ENCODE measurements at regions not wholly inside any gene's neighbourhood (a gene's known extent, or its start where the extent isn't known, plus 50 kb on each side); places are given as distances from the start of the nearest gene placed in this dataset.

DNA sequence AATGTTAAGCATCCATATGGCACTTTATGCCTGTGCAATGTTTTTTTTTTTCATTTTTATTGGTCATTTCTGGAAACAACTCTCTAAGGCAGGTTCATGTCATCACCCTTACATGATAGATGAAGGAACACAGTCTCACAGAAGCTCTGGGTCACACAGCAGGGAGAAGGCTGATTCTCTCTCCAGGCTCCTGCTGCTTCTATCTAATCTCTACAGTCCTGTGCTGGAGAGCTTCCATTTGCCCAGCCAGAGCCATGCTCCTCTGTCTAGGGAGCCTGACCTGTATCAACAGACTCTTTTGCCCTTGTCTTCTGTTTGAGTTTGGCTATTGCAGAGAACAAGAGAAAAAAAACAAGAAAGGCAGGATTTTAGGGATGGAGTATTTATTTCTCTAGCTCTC lies 584.8 kb downstream of the MBD2 start:
- TF ChIP-seq, protein P1, sequence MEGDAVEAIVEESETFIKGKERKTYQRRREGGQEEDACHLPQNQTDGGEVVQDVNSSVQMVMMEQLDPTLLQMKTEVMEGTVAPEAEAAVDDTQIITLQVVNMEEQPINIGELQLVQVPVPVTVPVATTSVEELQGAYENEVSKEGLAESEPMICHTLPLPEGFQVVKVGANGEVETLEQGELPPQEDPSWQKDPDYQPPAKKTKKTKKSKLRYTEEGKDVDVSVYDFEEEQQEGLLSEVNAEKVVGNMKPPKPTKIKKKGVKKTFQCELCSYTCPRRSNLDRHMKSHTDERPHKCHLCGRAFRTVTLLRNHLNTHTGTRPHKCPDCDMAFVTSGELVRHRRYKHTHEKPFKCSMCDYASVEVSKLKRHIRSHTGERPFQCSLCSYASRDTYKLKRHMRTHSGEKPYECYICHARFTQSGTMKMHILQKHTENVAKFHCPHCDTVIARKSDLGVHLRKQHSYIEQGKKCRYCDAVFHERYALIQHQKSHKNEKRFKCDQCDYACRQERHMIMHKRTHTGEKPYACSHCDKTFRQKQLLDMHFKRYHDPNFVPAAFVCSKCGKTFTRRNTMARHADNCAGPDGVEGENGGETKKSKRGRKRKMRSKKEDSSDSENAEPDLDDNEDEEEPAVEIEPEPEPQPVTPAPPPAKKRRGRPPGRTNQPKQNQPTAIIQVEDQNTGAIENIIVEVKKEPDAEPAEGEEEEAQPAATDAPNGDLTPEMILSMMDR (conservative IDR thresholded peaks at IDR 0.05; ENCODE audit: low read length), result no peak
- TF ChIP-seq EZH2phosphoT487 (IDR thresholded peaks at IDR 0.05; ENCODE audit: borderline replicate concordance, low read depth, low read length), result no peak
